GM21423 (cell line): ENCODE measurements at regions not wholly inside any gene's neighbourhood (a gene's known extent, or its start where the extent isn't known, plus 50 kb on each side); places are given as distances from the start of the nearest gene placed in this dataset.
A peak's percentile ranks its signal among the peaks of the same experiment; 100 is the strongest.
"Not testable (repeated sequence)": the region's sequence is repeated elsewhere in the genome, so short reads cannot be mapped to it uniquely, and the experiment has no call there.

Experiments used
- ATAC-seq: cut with Tn5 transposase; IDR thresholded peaks from one replicate; pipeline ENCODE4 v1.9.1; 2021; ENCODE audit warnings: mild to moderate bottlenecking, moderate library complexity; ENCODE audit not compliant: unreplicated experiment

DNA sequence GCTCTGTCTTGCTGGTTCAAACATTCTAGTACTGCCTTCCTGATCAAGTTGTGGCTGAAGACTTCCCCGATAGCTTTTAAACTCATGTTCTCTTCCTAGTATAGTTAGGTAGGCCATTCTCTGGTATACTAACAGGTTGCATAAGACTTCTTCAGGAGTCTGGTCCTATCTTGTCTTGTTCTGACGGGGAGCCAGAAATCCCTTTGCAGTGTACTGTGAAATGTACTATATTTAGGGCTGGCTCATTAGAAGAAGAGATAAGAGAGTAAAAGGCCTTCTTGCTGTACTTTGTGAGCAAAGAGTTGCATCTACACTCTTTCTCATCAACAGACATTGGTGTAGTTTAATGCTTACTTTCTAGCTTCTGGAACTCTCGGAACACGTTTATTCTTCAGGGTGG lies 331.9 kb downstream of the NUP35 start:
- no peak for ATAC-seq

DNA sequence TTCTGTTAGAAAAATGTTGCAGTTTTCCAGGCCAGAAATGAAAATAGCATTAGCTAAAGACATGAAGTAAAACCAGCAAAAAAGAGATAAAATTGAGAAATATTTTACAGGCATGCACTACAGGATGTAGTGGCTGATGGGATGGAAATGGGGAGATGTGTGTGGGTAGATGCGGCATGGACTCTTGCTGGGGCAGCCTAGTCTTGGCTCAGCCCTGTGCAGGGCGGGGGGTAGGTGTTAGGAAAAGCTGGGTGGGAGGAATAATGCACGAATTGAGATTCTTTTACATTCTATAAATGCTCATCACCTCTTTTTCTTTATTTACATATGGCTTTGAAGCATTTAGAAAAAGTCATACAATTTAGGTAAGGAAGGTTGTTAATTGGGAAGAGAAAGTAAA lies 334.2 kb downstream of the NUP35 start:
- no peak for ATAC-seq

DNA sequence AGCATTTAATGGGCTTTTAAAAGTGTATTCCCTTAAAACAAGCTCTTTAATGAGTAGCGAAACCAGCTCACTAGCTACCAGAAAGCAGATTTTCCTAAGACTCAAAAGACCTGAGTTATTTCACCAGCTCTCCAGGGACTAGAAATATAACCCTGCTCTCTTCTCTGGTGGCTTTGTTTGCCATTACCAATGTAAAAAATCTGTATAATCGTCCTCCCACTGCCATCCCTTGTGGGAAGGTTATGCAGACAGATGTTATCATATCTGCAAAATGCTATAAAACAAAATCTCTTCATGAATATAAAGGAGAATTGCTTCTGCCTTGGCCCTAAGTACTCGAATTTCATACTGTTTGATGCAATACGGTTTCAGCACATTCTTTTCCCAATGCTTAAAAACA lies 335.2 kb downstream of the NUP35 start:
- ATAC-seq = no peak

DNA sequence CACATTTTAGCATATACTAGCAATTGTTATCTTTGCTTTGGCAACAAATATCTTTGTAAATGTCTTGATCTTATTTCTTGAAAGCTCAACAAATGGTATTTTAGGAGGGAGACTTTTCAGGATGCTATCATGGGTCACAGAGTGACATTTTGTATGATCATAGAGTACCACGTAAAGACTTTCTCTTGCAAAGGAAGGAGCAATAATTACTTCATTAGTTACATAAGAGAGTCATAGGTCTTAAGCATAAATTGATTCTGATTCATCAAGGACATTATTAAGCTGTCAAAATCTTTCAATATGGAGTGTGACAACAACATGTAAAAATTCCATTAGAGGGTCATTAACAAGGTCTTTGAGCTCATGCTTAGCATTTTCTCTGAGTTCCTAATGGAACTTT lies 339.6 kb downstream of the NUP35 start:
- ATAC-seq = no peak

DNA sequence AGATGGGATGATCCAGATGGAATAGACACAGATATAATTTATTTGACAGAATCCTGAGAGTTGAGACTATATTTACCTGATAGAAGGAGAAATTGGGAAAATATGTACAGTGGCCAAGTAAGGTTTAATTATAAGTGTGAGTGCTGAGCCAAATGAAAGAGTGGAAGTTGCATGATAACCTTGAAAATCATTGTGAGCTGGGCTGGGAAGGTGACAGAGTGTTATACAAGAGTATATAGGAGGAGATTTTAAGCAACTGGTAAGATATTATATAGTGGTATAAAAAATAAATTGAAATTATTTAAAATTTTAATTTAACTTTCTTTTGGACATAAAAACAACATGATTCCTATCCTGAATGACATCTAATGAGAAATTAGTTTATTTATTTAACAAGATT lies 340.8 kb downstream of the NUP35 start:
- ATAC-seq = no peak

DNA sequence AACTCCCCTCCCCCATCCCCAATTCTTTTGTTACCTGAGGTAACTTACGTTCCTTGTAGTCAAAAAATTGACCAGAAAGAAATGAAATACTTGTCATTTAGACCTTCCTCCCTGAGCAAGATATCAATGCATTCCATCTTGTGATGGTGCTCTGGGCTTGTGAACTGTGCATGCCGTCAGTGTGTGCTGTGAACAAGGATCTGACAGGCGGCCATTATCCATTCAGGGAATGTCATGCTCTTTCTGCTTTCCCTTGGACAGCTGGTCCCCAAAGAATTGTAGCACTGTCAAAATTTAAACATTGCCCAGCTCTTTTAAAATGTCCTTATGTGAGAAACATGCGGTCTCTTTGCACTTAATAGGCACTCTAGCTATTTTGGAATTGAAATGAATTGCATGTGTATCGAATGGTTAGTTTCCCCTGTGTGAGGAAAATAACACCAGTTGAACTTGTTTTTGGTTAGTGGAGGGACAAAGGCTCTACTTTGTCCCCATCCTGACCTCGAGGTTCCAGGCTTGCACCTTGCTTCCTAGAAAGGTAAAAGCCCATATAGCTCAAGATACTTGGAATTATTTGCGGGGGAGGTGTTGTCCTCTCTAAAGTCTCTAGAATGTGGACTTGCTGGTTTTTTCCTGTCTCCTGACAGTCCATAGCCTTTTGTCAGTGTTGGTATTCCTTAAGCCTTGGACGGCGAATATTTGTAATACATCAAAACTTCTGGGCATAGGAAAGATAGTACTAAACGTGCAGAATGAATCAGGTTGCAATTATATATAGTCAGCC lies 350.9 kb downstream of the NUP35 start:
- ATAC-seq = no peak

DNA sequence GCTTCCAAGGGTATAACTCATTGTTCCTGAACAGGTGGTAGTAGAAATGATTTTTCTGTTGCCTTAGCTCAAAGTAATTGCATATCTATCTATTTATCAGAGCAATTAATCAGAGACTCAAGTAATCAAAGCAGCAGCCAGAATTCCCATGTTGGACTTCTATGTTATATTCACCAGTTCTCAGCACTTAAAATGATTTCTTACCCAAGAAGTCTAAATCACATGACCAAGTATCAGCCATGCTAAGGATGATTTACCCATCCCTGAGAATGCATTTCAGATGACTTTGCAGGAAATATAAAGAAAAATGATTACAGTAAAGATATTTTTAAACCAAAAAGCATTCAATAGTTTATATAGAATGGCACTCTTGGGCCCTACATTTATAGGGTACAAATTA lies 352.2 kb downstream of the NUP35 start:
- ATAC-seq = no peak

DNA sequence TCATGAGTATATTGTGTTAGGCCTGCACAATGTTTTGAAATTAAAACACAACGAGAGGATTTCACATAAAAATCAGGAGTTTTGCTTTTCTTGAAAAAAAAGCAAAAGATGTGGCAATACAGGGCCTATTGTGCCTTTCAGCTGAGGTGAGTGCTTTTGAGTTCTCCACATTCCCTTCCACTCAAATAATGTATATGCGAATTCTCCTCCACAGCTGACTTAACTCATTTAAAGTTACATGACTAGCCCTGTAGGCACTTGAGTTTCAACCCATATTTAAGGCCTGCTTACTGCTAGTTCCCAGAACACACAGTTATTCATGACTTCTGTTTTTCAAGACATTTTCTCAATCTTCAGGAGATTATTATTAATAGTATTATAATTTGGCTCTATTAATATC lies 353.1 kb downstream of the NUP35 start:
- ATAC-seq = no peak

DNA sequence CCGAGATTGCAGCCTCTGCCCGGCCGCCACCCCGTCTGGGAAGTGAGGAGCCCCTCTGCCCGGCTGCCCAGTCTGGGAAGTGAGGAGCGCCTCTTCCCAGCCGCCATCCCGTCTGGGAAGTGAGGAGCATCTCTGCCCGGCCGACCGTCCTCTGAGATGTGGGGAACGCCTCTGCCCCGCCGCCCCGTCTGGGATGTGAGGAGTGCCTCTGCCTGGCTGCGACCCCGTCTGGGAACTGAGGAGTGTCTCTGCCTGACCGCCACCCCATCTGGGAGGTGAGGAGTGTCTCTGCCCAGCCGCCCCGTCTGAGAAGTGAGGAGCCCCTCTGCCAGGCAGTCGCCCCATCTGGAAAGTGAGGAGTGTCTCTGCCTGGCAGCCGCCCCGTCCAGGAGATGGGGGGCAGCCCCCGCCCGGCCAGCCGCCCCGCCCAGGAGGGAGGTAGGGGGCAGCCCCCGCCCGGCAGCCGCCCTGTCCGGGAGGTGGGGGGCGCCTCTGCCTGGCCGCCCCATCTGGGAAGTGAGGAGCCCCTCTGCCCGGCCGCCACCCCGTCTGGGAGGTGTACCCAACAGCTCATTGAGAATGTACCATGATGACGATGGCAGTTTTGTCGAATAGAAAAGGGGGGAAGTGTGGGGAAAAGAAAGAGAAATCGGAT lies 354.8 kb downstream of the NUP35 start:
- not testable (repeated sequence) for ATAC-seq

DNA sequence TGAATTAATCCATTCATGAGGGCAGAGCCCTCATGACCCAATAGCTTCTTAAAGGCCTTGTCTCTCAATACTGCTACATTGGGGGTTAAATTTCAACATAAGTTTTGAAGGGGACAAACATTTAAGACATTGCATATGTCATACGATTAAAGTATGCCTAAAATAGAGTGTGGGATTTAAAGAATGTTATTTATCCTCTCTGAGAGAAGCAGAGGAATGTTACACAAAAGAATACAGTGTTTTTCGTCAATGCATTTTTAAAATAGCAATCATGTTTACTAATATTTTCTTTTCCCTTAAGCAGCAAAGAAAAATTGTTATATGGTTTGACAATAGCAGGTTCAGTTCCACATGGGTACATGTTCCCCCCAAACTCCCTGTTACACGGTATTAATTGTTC lies 363.1 kb downstream of the NUP35 start:
- no peak for ATAC-seq

DNA sequence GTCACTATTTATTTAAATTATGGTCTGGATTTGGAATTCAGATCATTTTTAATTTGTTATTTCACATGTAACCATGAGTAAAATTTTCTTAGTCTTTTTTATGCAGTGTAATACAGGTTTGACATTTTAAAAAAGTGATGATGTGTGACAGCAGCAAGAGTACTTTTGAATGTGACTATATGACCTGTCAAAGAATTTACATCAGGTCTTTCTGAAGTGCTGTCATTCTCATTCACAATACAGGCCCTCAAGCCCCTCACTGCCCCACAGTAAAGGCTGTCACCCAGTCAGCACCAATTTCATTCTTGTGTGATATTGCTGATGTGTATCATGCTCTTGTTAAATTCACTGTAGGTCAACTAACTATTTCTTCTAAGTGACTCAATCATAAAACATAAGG lies 364.2 kb downstream of the NUP35 start:
- no peak for ATAC-seq

DNA sequence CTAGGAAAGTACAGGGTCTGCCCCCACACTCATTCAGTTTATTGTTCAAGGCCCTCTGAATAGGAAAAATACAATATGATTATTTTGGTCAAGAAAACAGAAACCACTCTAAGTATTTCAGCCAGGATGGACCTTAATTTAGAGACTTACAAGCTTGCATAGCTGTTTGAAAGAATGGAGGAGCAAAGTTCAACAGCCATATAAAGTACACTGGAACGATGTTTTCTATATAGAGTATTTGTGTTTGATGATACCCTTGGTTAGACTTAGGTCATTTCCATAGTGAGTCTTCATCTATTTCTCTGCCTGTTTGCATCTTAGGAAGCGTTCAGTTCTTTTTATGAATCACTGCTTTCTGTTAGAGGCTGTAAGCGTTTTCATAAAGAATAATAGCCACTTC lies 366.2 kb downstream of the NUP35 start:
- ATAC-seq = no peak

DNA sequence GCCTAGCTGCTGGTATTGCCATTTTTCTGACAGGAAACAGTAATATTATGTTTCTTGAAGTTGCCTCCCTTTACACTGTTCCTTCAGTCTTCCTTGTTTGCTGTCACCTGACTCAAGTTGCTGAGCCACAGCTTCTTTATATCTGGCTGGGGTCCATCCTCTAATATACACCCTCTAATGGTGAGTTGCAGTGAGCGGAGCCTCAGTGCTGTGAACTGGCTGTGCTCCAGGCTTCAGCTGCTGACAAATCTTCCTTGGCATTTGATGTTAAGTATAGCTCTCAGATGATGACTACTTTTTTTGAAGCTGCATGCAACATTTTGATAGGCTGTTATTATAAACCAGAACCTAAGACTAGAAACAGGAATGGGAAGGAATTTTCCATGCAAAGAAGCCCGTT lies 366.7 kb downstream of the NUP35 start:
- no peak for ATAC-seq

DNA sequence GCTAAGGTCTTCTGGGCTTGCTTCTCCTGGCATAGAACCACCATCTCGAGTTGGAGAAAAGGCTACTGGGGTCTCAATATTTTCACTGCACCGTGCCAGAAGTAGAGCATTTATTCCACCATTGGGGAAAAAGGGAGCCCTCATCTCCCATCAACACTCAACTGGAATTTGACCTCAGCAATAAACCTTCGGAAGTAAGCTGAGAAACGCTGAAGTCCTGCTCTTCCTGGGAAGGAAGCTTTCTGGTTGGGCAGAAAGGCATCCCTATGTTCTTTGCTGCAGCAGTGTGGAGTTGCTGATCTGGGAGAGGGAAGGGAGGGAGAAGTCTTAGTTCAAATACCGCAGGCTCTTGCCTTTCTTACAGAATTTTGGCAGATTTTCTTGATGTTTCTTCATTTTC lies 368.8 kb downstream of the NUP35 start:
- ATAC-seq = no peak

DNA sequence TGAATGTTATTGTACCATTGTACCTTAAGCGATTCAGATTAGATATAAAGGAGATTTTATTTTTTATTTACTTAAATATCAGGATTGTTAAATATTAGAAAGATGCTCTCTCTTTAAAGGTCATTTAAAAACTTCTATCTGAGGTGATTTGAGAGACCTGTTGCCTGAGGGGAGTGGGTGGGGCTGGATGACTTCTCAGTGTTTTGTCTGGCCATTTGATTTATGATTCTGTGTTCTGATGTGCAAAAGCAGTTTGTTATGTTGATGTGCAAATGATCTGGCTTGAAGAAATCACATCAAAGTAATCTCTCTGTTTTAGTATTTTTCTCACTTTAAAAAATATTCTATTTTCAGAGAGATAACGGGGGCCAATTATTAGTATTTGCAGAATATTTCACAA lies 370.8 kb downstream of the NUP35 start:
- no peak for ATAC-seq

DNA sequence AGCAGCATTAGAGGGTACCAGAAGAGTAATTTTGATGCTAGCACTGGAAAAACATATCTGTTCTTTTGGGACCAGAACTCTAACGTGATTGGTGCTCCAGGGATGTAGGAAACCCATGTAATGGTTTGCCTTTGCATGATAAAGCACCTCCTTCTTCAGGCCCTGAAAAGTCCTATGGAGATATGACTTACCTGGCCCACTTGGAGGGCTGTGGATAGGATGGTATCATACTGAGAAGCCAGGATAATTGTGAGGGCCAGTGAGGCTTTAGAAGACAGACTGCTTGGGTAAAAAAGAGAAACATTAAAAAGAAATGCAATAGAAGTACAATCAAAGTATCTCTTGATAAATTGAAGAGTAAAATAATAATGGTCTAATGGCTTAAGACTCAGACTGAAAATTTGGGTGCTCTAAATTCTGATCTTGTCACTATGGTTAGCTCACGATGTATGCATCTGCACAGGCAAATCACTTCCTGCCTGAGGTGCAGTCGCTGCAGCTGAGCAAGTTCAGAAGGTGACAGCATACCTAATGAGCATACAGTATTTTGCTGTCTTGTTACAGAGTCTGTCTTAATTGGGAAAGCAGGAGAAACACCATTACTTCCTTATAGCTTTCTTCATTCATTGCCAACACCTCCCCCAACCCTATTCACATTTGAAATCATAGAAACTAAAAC lies 371.5 kb downstream of the NUP35 start:
- ATAC-seq = peak; percentile 95

DNA sequence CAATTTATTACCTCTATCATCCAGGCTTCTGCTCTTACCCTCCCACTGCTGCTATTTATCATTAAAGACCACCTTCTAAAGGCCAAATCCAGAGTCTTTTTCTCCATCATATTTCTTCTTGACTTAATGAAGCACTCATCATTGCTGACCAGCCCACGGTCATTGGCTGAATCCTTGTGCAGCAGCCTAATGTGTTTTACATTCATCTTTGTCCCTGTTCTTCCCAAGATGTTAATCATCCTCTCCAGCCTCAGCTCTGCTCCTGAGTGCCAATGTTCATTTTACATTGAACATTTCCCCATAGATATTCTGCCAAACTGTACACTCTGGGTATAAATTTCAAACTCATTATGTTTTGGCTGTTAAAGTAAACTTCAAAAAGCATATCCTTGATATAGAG lies 373.6 kb downstream of the NUP35 start:
- ATAC-seq = no peak

DNA sequence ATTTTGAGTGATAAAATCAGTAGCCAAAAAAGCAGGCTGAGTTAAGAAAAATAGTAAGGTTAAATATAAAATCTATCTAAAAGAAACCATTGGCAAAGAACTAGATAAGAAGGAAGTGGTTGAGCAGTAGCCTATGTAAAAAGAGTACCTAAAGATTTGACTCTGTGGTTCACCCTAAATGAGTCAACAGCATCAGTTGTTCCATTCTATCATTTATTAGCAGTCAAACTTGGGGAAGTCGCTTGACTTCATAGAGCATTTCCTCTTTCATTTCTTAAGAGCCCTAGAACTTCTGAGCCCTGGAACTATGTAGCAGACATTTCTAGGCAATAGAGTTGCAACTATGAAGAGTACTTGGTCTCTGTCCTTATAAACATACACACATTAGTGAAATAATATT lies 381.7 kb downstream of the NUP35 start:
- peak; percentile 94 for ATAC-seq

DNA sequence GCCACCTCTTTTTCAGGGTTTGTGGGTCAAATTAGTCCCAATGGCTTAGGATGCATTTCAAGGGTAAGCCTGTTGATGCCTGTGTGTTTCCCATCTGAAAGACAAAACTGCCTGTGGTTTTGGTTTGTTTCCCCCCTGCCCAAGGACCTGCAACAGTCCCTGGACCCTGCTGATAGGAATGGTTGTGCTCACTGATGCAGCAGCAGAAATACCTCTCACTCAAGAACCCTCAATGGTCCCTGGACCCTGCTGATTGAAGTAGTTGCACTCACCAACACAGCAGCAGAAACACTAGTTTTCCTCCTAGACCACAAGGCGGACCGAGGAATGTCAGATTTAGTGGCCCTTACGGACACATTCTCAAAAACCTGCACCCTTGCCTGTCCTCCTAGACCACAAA lies 386.9 kb downstream of the NUP35 start:
- no peak for ATAC-seq

DNA sequence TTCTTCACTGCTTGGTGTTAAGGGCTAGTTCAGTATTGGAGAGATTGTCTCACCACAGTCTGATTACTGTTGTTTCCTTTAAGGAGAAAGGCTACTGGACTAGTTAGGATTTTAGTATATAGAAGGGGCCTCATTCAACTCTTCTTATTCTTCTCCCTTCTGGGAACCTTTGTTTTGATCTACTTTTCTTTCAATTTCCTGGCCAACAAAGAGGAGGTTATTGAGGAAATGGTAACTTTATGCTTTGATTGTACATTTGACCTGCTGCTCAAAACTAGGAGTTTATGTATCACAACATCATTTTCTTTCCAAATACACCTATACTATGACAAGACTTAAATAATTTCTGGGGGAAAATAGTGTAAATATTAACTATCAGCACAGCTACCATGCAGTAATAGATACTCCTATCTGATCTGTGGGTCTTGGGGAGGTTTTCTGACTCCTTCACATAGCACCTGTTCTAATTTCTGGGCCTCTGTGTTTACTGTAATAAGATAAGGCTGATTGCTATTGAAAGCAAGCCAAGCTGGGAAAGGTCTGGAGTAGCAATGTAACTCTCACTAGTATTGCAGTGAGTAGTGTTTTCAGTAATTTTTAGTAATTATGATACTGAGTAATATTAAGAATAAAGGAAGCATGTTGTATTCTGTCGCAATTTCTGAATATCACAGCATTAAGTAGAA lies 395.3 kb downstream of the NUP35 start:
- ATAC-seq = no peak

DNA sequence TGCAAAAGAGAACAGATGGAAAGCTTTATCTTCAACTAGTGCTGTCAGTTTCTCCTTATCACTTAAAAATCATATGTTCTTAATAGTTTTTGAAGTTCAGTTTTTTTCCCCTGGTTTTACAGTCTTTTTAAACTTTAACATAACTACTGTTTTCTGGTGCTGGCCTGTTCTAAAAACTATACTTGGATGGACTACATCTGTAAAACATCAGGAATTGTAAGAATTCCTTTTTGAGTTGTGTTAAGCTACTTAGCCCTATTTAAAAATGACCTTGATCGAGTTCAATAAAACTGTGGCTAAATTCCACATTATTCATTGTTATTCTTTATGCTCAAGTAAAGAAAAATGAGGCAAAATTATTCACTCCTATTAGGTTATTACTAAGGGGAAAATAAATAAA lies 397.7 kb downstream of the NUP35 start:
- ATAC-seq = no peak
